Right lobe of liver (tissue), 6 donors: ENCODE measurements at regions not wholly inside any gene's neighbourhood (a gene's known extent, or its start where the extent isn't known, plus 50 kb on each side); places are given as distances from the start of the nearest gene placed in this dataset.
"Not testable (repeated sequence)": the region's sequence is repeated elsewhere in the genome, so short reads cannot be mapped to it uniquely, and the experiment has no call there.

ENCODE experiments used
- ATAC-seq, 4 donors: fragments of 200-7000 bp; cut with Tn5 transposase; one replicate each; pipeline ENCODE4 v1.9.1; 2020; ENCODE audit warnings: mild to moderate bottlenecking in 4 of 4, moderate library complexity in 4 of 4
- DNase-seq, 3 donors: peaks; one replicate each; pipeline ENCODE4 v3.0.0-alpha.2; 2020
- H3K27ac ChIP-seq, 3 donors: fragments of 200-600 bp; one replicate each; pipeline ENCODE4 v1.8.0; 2022
- H3K27me3 ChIP-seq, 2 donors: fragments of 200-600 bp; one replicate each; pipeline ENCODE4 v1.8.0; 2022
- H3K36me3 ChIP-seq, 4 donors: fragments of 200-600 bp; sonication (generic) in 1 of 4; one replicate each; pipeline versions ENCODE4 v1.5.1 to v1.8.0; 2017 to 2022; ENCODE audit warnings: control low read depth in 1 of 4
- H3K4me1 ChIP-seq, 4 donors: fragments of 200-600 bp; sonication (generic) in 1 of 4; one replicate each; pipeline versions ENCODE4 v1.5.1 to v1.8.0; 2017 to 2022; ENCODE audit warnings: control low read depth in 1 of 4
- H3K4me3 ChIP-seq, 3 donors: fragments of 200-600 bp; one replicate each; pipeline ENCODE4 v1.8.0; 2022
- H3K9me3 ChIP-seq, 4 donors: fragments of 200-600 bp; sonication (generic) in 1 of 4; one replicate each; pipeline versions ENCODE4 v1.5.1 to v1.8.0; 2017 to 2022; ENCODE audit warnings: control low read depth in 1 of 4
- POLR2A ChIP-seq: fragments of 450-650 bp; IDR thresholded peaks from one replicate; pipeline ENCODE4 v1.6.1; 2017; ENCODE audit warnings: antibody characterized with exemption, mild to moderate bottlenecking
- WGBS: methylation state at CpG from one replicate; pipeline ENCODE4 v1.1.6; 2018; ENCODE audit warnings: low coverage, low lambda C conversion rate; ENCODE audit not compliant: insufficient coverage; ENCODE audit errors: missing lambda C conversion rate; 5-methylcytosine and 5-hydroxymethylcytosine counted together
- intact Hi-C, 2 donors: fragments of 100-400 bp; cut with DNase I; formaldehyde crosslinking; loops; one replicate each; pipeline versions ENCODE4 v1.11.2 to v1.14.1; 2022
- TF ChIP-seq, protein P1 (sequence below), 4 donors: fragments of 200-600 bp in 3 of 4; fragments of 450-650 bp in 1 of 4; IDR thresholded peaks; one replicate each; pipeline versions ENCODE4 v1.5.1 to v1.8.0; 2016 to 2022; ENCODE audit warnings: antibody characterized with exemption in 4 of 4, mild to moderate bottlenecking in 2 of 4
- donor health status: DM: no; HTN: yes; CAD: no.
- donor health status: DM: no; HTN: no; CAD: no.
- donor health status: DM: no; HTN: no; CAD: no.
- donor health status: DM: no; HTN: yes; CAD: no.
- donor health status: DM: no; HTN: yes; CAD: no.

DNA sequence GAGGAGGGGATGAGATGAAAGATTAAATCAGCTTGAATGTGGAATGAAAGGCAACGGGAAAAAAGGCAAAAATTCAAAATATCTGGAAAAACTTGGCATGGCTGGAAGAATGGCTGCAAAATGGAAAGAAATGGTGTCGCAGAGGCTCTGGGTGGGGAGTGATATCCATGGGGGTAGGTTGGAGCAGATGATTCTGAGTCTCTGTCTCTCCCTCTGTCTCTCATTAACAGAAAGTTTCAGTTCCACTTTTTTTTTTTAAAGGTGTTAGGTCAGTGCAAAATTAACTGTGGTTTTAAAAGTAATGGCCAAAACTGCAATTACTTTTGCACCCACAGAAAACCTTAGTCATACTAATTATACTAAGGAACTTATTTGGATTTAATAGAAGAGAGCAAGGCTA lies 931.1 kb upstream of the USP9Y start:
- Histone ChIP-seq H3K27me3 (no peaks in the 10 kb centered on the region), H3K4me3 (no peak overlapping the region), H3K4me1 (no peaks in the 10 kb centered on the region), H3K27ac (no peak overlapping the region), H3K9me3 (no peaks in the 10 kb centered on the region), H3K36me3 (no peaks in the 10 kb centered on the region)
- intact Hi-C loops: no loop called here
- DNase-seq: no peak
- TF ChIP-seq POLR2A: no peak
- TF ChIP-seq, protein P1, sequence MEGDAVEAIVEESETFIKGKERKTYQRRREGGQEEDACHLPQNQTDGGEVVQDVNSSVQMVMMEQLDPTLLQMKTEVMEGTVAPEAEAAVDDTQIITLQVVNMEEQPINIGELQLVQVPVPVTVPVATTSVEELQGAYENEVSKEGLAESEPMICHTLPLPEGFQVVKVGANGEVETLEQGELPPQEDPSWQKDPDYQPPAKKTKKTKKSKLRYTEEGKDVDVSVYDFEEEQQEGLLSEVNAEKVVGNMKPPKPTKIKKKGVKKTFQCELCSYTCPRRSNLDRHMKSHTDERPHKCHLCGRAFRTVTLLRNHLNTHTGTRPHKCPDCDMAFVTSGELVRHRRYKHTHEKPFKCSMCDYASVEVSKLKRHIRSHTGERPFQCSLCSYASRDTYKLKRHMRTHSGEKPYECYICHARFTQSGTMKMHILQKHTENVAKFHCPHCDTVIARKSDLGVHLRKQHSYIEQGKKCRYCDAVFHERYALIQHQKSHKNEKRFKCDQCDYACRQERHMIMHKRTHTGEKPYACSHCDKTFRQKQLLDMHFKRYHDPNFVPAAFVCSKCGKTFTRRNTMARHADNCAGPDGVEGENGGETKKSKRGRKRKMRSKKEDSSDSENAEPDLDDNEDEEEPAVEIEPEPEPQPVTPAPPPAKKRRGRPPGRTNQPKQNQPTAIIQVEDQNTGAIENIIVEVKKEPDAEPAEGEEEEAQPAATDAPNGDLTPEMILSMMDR (IDR thresholded peaks at IDR 0.05): no peak
- WGBS: no CpG with 5 or more reads among the region's 2 CpGs
- ATAC-seq: no peak

DNA sequence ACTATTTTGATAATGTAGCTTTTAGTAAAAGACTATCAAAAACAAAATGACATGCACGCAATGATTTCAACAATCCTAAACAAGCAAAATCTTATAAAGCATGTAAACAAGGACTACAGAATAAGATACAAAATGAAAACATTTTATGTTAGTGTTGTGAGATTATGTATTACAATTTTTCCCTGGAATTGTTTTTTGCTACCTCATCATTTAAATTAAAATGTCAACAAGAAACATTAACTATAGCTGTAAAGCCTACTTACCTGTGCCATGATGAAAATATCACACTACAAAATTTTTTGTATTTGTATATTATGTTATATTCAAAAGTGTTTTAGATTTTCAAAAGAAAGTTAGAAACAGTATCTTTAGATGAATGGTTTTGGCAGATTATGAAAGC lies 921.3 kb upstream of the USP9Y start:
- DNase-seq, H3K4me3 ChIP-seq, H3K27me3 ChIP-seq, H3K4me1 ChIP-seq, H3K9me3 ChIP-seq, intact Hi-C loops, H3K36me3 ChIP-seq, ATAC-seq, H3K27ac ChIP-seq: not testable (repeated sequence)
- no CpG with 5 or more reads among the region's 1 CpG for WGBS

GRCh38 chrY:11789057-11789456 lies 912.0 kb upstream of the USP9Y start:
- intact Hi-C loops, DNase-seq: not testable (repeated sequence)
- WGBS: no CpG with 5 or more reads among the region's 13 CpGs

DNA sequence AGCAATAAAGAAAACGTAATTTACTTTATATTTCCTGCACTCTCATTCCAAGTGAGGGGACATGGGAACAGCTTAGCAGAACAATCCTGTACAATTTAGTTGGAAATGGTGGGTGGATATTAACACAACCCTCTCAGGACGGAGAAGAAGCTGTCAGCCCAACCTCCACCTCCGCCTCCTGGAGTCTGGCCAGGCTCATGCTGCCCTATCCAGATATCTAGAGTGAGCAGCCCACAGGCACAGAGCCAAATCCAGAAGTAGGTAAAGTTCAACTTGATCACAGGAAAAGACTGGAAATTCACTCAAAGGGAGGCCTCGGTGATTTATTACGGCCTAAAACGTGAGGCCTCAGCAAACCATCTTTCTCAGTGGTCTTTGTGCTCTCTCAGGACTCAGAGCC lies 877.3 kb upstream of the USP9Y start:
- DNase-seq: peak in 1 of 3 donors; percentile 59
- intact Hi-C loops, H3K4me1 ChIP-seq, H3K27me3 ChIP-seq, H3K27ac ChIP-seq, H3K9me3 ChIP-seq, H3K4me3 ChIP-seq, H3K36me3 ChIP-seq: not testable (repeated sequence)
- ATAC-seq: peak in 1 of 4 donors; percentile 63
- WGBS: no CpG with 5 or more reads among the region's 6 CpGs

More at GRCh38 chrY:11789057-11789456, 912.0 kb upstream of the USP9Y start:
- not testable (repeated sequence) for H3K27me3 ChIP-seq, H3K27ac ChIP-seq, H3K4me3 ChIP-seq, H3K9me3 ChIP-seq, ATAC-seq, H3K36me3 ChIP-seq, H3K4me1 ChIP-seq

GRCh38 chrY:11834197-11834596 lies 866.8 kb upstream of the USP9Y start:
- ATAC-seq, DNase-seq, H3K36me3 ChIP-seq, H3K4me1 ChIP-seq, H3K9me3 ChIP-seq, H3K4me3 ChIP-seq, intact Hi-C loops, H3K27me3 ChIP-seq, H3K27ac ChIP-seq: not testable (repeated sequence)
- WGBS: no CpG with 5 or more reads among the region's 7 CpGs
